GM18502 (cell line): ENCODE measurements at regions not wholly inside any gene's neighbourhood (a gene's known extent, or its start where the extent isn't known, plus 50 kb on each side); places are given as distances from the start of the nearest gene placed in this dataset.

Experiments
- ATAC-seq: cut with Tn5 transposase; IDR thresholded peaks from one replicate; pipeline ENCODE4 v1.9.1; 2021; ENCODE audit warnings: mild to moderate bottlenecking; ENCODE audit not compliant: unreplicated experiment, poor library complexity

- ATAC-seq = no peak
These were observed 141.9 kb downstream of the SLIT2 start for GRCh38 chr4:20393486-20394100.

- ATAC-seq = no peak
These were observed 142.8 kb downstream of the SLIT2 start for GRCh38 chr4:20394512-20394911.

GRCh38 chr4:20395160-20395773 is 143.6 kb downstream of the SLIT2 start:
- ATAC-seq = peak; percentile 73

GRCh38 chr4:20403290-20403689 is 151.6 kb downstream of the SLIT2 start:
- ATAC-seq = peak; percentile 77

DNA sequence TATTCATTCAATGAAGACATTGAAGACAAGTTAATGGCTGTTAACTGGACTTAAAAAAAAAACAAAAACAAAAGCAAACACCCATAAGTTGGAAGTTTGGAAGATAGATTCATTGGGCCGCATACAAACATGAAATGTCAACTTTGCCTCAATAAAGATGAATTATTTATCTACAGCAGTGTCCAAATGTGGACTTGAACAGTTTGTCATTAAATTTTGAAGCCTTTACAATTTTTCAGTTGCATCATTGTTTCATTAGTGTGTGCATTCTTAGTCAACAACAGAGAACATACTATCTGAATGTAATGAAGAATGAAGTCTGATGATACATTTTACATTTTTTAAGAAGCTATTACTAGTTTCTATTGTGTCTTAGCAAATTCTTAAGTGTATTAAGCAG is 152.1 kb downstream of the SLIT2 start:
- no peak for ATAC-seq

DNA sequence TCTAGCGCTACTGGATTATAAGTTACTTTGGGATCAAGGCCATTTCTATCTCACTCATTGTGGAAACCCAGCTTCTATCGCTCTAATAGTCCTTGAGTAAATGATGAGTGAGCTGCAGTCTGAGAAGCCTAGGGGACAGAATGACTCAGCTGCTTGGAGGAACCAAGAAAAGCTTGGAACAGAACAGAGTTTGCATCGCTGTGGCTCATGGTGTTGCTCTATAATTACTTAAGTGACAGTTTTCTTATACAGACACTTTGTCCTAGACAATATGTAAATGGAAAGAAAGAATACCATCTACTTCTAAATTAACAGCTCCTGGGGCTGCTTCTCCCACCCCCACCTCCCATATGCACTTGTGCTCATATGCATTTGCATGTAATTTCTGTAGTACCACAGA is 156.9 kb downstream of the SLIT2 start:
- no peak for ATAC-seq

DNA sequence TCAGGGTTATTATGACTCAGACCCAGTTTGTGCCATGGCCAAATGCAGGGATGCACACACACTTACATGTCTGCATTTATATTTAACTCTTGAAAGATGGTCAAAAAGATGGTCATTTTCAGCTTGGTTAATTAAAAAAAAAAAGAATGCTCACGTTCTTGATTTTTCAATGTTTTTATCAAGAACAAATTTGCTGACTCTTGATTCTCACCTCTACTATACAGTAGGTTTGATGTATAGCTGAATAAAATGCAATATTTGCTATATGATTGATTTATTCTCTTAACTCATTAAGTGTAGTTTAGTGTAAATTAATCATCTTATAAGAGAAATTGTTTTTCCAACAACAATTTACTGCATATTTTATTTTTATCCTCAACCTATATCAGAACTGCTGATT is 160.4 kb downstream of the SLIT2 start:
- ATAC-seq = no peak

DNA sequence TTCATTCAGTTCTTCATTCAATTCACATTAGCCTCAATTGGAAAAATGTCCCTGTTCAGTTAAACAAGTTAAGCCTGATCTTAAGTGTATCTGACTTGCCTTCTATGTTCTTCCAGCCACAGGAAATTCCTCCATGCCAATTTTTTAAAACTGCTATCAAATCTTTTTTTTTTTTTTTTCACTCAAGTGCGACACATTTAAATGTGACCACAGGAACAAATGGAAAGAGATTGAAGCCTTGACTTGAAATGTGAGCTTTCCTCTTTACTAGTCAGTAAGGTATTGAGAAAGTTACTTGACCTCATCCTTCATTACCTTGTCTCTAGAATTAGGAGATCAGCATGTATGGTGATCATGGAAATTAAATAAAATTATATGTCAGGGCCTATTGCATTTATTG is 165.1 kb downstream of the SLIT2 start:
- ATAC-seq = no peak

DNA sequence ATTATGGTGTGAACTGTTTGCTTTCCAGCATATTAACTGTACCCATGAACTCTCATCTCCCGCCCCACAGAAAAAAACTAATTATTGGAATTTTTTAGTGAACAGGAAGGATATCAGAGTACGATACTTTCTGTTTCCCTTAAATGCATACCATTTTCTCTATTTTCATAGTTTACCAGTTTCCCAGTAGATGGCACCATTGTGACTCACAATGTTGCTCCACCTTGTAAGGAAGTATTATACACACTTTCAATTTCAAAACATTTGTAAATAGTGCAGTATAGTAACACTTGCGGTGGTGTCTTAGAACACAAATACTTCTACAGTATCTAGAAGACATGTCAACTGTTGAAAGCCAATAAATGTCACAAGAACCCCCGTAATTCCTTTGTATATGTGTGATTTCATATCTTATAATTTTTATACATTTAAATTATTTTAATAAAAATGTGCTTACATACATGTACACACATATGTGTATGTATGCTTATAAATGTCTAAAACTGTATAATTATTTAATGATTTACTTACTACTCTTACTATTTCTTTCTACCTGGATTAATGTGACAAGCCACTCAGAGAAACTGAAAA is 167.3 kb downstream of the SLIT2 start:
- peak; percentile 97 for ATAC-seq

DNA sequence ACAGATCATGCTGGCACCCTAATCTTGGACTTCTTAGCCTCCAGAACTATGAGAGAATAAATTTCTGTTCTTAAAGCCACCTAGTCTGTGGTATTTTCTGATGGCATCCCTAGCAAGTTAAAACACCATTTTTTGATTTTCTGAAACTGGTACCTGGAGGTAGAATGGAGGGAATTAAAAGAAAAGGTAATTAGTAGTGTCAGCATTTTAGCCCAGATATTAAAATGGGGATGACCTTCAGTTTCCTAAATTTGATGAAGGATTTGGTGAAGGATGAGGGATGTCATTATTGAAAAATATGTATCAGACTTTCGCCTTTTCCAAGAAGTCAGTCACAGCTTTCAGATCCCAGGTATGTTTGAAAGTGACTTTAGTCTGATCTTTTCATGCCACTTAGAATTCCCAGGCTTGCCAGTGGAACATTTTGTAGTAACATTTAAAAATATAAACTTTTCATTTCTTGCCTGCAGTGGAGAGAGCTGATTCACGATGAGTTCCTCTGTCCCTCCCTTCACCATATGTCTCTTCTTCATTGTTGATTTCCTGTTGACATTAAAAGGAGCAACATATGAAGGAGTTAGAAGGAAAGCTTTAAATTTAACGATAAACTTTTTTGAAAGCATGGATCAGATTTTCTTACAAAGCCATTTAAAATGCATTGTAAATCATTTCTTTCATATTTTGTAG is 169.4 kb downstream of the SLIT2 start:
- ATAC-seq = no peak

DNA sequence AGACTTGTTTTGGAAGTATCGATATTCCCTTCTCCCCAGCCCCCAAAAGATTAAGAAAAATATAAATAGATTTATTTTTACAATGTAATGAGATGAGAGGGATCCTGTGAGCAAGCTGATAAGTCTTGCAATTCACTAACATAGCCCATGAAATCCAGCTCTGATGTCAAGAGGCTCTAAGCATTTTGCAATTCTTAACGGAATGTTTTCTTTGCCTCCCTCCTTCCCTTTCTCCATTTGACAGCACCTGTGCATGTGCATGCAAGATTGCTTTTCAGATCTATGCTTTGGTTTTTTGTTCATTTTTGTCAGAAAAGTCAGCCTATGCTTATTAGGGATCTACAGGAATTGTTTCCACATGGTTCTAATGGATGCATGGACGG is 169.9 kb downstream of the SLIT2 start:
- ATAC-seq = no peak

DNA sequence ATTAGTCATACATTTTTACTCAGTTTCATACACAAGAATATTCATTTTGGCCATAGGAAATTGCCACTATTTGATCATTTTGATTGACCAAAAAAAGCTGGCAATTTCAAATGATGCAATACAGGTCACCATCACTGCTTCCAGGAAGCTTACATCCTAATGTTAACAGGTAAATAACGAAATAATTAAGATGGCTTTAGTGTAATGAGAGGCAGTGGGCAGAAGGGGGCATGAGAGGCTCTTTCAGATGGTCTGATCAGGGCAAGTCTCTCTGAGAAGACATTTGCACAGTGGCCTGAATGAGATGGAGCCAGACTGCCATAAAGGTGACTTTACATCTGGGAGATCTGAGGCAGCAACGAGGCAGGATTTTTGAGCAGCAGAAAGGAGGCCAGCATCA is 170.7 kb downstream of the SLIT2 start:
- peak; percentile 80 for ATAC-seq

- no peak for ATAC-seq
These were observed 171.7 kb downstream of the SLIT2 start for GRCh38 chr4:20423420-20423819.

DNA sequence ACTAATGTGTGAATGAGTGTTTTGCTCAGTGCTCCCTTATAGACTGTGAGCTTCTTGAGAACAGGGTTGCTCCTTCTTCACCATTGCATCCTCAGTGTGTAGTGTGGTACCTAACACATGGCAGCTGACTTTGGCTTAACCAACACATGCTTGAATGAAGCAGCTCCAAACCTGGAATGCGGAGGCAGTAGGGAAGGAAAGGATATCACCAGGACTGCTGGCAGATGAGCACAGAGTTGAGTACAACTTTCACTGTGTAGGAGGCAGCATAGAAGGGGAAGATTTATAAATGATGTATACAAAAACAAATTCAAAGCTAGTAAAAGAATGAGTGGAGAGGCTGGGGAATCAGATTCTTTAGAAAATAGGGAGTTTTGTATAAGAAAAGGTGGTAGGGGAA is 174.3 kb downstream of the SLIT2 start:
- ATAC-seq = no peak

DNA sequence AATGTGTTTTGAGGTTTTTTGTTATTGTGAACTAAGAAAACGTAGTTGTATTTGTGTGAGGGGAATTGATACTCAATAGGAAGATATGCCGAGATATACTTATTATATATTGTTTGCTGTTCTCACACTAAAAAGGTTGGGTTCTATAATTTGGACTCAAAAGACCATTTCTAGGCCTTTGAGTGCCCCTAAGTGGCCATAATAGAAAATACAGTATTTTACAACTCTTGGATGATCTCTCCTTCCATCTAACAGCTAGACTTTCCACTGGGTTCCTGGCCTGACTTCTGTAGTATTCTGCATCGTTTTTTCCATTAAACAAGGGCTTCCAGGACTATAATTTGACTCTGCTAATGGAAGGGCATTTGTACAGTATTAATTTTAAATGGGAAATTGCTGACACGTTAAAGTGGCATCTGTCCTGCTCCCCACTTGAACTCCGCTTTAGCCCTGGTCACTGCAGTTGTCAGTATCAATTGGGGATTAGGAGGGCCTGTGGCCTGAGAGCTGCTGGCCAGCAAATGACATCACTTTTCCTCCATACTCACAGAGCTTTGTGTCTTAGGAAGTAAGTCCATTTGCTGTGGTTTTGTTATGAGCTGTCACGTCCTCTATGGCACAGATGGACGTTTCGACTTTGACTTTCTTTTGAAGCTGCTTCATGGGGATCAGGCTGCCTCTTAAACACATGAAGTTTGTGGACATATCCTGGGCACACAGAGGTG is 176.9 kb downstream of the SLIT2 start:
- ATAC-seq = no peak

DNA sequence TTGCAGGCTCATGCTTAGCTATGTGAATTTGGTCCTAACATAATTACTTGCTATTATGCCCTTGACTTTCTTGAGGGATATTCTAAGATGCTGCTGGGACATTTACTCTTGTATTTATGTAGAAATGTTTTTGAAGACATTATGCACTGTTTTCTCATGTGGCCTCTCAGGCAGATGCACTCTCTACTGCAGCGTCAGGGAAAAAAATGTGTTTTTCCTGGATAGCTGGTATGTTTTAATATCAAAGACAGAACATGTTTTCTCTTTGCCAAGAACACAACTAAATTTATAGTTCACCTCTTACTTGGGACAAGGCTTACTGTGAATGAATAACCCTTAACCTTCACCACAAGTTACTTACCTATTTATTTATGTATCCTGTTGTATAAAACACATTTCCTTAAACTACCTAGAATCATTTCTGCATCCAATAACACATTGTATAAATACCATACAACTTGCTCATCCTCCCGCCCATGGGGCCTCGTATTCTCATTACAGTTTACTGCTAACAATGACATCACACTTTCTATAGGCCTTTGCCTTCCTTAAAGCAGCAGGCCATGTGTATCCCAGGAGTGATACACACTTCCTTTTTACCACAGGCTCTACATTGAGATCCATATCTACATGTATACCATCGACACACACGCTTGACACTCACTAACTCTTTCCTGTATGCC is 178.7 kb downstream of the SLIT2 start:
- no peak for ATAC-seq

DNA sequence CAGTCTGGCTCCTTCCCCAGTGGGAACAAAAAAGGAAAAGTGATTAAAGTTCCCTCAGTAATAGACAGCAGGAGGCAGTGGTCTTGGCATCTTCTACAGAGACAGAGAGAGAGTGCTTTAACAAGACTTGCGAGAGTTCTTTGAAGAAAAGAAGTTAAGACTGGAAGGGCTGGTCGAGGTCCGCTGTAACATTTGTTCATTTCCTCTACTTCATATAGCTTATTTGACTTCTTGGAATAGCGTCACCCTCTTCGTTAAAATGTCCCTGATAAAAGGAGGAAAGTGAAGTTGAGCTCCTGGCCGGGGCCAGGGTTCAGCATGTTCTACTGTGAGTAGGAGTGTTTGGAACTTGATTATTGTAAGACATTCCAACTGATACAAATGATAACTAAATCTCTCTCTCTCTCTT is 179.8 kb downstream of the SLIT2 start:
- ATAC-seq = no peak

DNA sequence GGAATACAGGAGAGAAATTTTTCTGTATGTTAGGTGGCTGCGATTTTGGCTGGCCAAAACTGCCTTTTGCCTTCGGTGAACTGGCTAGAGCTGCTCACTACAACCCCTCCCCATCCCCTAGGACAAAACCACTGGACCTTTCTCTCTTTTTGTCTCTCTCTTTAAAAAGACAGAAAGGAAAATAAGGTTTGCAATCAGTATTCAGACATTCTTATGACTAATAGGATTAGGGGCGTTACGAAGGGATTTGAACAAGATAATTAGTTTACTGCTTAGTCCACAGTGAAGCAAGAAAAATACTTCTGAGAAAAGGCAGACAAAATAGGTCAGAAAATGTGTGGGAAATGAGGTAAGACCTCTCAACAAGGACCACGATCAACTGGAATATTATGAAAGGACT is 180.4 kb downstream of the SLIT2 start:
- no peak for ATAC-seq

GRCh38 chr4:20433097-20433705 is 181.5 kb downstream of the SLIT2 start:
- no peak for ATAC-seq

GRCh38 chr4:20440170-20440569 is 188.5 kb downstream of the SLIT2 start:
- ATAC-seq = no peak
